NCI-H2196 treated with DMSO at 0.1 percent for 48 hours (cell line): ENCODE measurements at regions not wholly inside any gene's neighbourhood (a gene's known extent, or its start where the extent isn't known, plus 50 kb on each side); places are given as distances from the start of the nearest gene placed in this dataset.

Experiments
- DNase-seq: peaks from one replicate; lab custom pipeline; 2025; ENCODE audit not compliant: unreplicated experiment; lab: John Stamatoyannopoulos, UW

DNA sequence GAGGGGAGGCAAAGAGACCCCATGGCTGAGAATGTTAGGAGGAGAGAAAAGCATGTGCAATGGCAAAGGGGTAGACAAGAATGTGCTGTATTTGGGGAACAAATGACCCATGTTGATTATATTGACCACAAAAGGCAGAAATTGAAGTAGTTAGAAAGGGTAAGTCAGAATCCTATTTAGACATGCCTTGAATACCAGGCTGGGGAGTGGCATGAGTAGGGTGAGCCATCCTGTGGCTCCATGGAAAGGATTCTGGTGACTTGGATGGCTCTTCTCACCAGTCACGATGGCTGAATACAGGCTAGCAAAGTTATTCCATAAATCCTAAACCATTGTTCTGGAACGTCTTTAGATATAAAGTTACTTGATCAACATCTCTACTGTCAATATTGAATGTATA is 73.4 kb upstream of the MEF2C start:
- DNase-seq, result no peak

DNA sequence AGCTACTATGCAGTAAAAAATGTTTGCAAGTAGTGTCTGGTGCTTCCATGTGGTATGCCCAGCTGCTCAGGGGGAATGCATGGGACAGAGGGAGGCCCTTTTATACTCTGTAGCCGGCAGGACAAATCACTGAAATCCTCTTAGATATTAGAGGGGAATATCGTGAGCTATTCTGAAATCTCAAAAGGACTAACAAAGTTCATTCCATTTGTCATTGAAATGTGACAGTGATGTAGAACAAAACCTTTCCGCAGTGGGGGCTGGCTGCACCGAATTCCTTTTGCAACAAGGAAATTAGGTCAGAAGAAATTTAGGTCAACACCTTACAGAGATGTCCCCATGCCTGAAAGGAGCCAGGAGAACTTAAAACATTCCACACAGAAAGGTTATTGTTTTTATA is 72.4 kb upstream of the MEF2C start:
- DNase-seq, result no peak

- DNase-seq, result no peak
Measured at GRCh38 chr5:88954511-88954910, 71.5 kb upstream of the MEF2C start.

DNA sequence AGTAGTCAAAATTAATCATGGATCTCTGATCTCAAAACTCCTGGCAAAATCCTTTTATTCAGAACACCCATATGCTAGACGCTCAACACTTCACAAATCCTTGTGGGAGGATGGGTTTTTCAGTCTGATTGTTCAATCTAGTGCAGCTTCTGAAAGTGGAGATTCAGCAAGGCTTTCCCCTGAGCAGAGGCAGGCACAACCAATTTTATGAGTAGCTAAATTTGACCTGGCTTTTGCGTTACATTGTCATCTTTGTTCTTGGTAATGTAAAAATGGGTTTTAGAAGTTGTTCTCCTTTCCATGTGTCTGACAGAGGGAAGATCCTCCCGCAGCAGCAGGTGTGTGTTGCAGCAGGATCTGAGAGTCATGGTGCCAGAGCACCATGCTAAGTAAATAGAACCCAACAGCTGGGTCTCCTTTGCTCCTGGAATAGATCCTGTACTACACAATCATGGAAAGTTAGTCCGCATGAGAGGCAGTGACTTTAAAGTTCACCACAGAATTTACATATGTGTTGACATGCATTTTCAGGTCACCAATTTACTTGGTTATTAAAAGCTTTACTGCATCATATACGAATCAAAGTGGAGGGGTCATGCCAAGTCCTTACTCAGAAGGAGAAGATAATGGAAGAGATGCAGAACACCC is 70.1 kb upstream of the MEF2C start:
- DNase-seq, result no peak

- DNase-seq, result no peak
Measured at GRCh38 chr5:88952344-88952743, 69.4 kb upstream of the MEF2C start.

- no peak for DNase-seq
Measured at GRCh38 chr5:88951457-88951856, 68.5 kb upstream of the MEF2C start.

- no peak for DNase-seq
Measured at GRCh38 chr5:88948746-88949600, 66.0 kb upstream of the MEF2C start.

DNA sequence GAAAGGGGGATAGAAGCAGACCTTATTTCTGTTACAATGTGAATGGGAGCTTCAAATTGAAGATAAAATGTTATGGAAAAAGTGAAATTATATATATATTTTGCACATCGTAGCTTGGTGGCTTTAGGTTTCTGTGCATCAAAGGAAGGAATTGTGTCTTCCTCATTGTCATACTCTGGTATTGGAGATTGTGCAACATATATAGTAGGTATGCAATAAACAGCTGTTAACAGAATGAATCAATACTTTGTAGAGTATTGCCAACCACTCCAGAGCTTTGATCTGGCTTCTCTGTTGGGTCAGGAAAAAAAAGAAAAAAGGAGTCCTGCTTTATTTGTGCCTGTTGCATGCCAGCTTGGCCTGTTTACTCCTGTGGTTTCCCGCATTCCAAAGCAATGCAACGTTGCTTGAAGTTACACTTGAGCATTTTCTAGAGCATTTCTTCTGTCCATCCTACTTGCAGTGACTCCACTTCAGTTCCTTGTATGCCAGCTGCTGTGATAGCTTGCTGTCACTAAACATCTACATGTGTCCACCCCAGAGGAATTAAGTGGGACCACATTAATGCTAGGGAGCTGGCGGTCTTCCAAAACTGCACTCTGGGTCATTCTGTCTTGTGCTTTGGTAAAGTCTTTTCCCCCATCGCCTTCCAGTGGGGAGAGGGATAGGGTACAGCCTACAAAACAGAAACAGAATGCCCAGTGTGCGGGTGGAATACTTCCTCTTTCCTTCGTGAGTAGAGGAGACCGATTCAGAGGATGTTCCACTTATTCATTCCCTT is 62.0 kb upstream of the MEF2C start:
- DNase-seq, result no peak

DNA sequence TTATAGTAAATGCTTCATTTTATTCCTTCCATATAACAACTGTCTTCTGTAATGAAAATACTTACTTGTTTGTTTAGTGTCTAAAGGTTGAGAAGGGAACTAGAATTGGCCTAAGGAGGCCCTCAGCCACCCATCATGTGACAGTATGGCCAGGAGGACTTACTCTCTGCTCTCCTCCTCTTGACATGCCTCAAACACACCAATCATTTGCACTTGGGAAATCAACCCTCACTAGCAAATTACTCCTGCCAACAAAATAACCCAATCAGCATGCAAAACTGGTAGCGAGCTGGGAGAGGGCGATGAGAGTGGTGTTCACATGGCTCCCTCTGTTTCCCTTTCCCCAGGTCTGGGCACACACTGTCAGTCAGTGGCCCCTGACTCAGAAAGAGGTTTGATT is 58.6 kb upstream of the MEF2C start:
- DNase-seq, result no peak

DNA sequence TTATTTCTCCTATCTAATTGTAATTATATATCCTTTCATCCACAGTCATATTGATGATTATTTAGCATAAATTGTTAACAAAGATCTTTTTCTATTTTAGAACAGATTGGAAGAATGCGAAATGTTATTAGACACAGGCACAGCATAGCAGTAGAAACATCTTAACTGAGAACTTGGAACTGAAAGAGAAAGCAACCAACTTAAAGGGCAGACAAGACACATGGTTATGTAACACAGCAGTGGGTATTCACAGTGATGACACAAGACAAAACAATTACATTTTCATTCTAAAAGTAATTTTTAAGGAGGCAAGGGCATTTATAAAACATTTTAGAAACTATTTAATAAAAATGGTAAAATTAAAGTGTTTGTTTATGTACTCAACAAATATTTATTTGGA is 57.7 kb upstream of the MEF2C start:
- no peak for DNase-seq

DNA sequence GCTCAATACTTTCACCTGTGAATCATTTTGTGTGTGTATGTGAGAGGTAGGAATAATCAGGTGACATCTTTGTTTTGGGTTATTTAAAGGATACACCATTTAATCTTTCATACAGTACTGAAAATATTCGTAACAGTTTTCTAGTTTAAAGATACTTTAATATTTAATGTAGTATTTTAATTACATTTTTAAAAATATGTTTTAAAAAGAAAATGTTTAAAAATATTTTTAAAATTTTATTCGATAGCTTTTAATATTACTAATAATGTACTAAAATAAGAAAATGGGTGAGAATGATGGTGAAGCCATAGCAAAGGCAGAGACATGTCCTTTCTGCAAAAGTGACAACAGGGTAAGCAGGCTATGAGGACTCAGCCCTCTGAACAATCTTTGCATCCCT is 56.3 kb upstream of the MEF2C start:
- DNase-seq, result no peak

GRCh38 chr5:88938488-88938887 is 55.5 kb upstream of the MEF2C start:
- no peak for DNase-seq

- no peak for DNase-seq
Measured at GRCh38 chr5:88937406-88937805, 54.4 kb upstream of the MEF2C start.

DNA sequence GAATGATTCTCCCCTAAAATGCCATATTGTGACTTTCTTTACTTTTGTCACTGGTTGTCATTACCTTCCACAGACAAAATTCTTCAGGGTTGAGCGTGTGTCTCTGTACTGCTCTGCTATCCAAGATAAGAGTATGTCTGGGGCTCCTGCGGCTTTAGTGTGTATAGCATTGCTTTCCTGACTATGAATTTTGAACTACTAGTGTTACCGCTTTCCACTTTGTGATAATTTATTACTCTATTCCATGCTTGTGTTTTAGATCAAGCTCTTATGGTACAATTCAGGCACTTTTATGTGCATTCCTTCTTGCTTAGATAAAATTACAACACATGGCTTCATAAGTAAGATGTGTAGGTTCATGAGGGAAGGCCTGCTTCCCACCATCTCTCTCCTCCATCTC is 51.5 kb upstream of the MEF2C start:
- no peak for DNase-seq
